ENCODE measurements at regions not wholly inside any gene's neighbourhood (a gene's known extent, or its start where the extent isn't known, plus 50 kb on each side); places are given as distances from the start of the nearest gene placed in this dataset.

DNA sequence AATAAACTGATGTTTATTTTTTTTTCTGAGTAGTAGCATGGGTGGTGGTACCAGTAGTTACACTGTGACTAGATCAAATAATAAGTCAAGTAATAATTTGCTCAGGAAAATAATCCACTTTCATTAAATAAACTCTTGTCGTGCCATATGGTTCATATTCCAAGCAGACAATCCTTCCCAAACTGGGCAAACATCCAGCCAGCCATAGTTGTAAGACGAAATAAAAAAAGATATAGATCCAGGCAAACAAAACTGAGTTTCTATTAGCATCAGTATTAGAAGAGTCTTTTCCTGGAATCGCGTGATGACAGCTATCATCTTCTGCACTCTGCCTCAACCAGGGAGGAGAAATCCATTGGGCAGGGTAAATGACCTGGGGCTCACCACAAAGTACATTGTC lies 508.4 kb upstream of the GOT2 start:
- no peaks in the 10 kb centered on the region for H3K9me3 ChIP-seq

GRCh38 chr16:59238246-59238645 lies 504.1 kb upstream of the GOT2 start:
- no peak for TF ChIP-seq Cebpa-rat (IDR thresholded peaks at IDR 0.05)
- Histone ChIP-seq H3K4me2 (no peak overlapping the region), H3K9me3 (no peaks in the 10 kb centered on the region), H3K4me3 (no peak overlapping the region), H3K4me1 (no peaks in the 10 kb centered on the region), H3K36me3 (no peaks in the 10 kb centered on the region), H3K27me3 (no peaks in the 10 kb centered on the region), H3K27ac (no peak overlapping the region), H4K20me1 (no peaks in the 10 kb centered on the region), H3K9ac (no peak overlapping the region)

More for the DNA sequence above, 508.4 kb upstream of the GOT2 start:
- H3K4me2 ChIP-seq = no peak overlapping the region
- H3K27ac ChIP-seq = no peak overlapping the region
- H4K20me1 ChIP-seq = no peaks in the 10 kb centered on the region
- H3K4me3 ChIP-seq = no peak overlapping the region
- TF ChIP-seq Cebpa-rat (IDR thresholded peaks at IDR 0.05) = no peak
- no peaks in the 10 kb centered on the region for H3K4me1 ChIP-seq
- no peaks in the 10 kb centered on the region for H3K27me3 ChIP-seq
- no peak overlapping the region for H3K9ac ChIP-seq
- H3K36me3 ChIP-seq = no peaks in the 10 kb centered on the region

- Histone ChIP-seq H3K4me2 (no peak overlapping the region), H3K4me3 (no peak overlapping the region)
- no peak for TF ChIP-seq Cebpa-rat (IDR thresholded peaks at IDR 0.05)
These were observed 502.8 kb upstream of the GOT2 start for GRCh38 chr16:59236804-59237458.

GRCh38 chr16:59224401-59224800 lies 490.3 kb upstream of the GOT2 start:
- no peak overlapping the region for H3K27ac ChIP-seq

More at GRCh38 chr16:59236804-59237458, 502.8 kb upstream of the GOT2 start:
- H3K4me1 ChIP-seq = no peaks in the 10 kb centered on the region
- H3K9ac ChIP-seq = no peak overlapping the region
- no peaks in the 10 kb centered on the region for H3K36me3 ChIP-seq
- no peaks in the 10 kb centered on the region for H3K27me3 ChIP-seq
- H4K20me1 ChIP-seq = no peaks in the 10 kb centered on the region
- no peaks in the 10 kb centered on the region for H3K9me3 ChIP-seq
- no peak overlapping the region for H3K27ac ChIP-seq

GRCh38 chr16:59220011-59220410 lies 485.9 kb upstream of the GOT2 start:
- H3K9me3 ChIP-seq = no peaks in the 10 kb centered on the region
- no peaks in the 10 kb centered on the region for H4K20me1 ChIP-seq
- no peak overlapping the region for H3K4me2 ChIP-seq
- H3K9ac ChIP-seq = no peak overlapping the region
- no peaks in the 10 kb centered on the region for H3K27me3 ChIP-seq
- H3K4me1 ChIP-seq = no peaks in the 10 kb centered on the region
- TF ChIP-seq Cebpa-rat (IDR thresholded peaks at IDR 0.05) = no peak
- no peaks in the 10 kb centered on the region for H3K36me3 ChIP-seq
- no peak overlapping the region for H3K4me3 ChIP-seq
- H3K27ac ChIP-seq = no peak overlapping the region

More at GRCh38 chr16:59224401-59224800, 490.3 kb upstream of the GOT2 start:
- Histone ChIP-seq H3K9me3 (no peaks in the 10 kb centered on the region), H3K9ac (no peak overlapping the region), H3K4me1 (no peaks in the 10 kb centered on the region), H4K20me1 (no peaks in the 10 kb centered on the region), H3K4me2 (no peak overlapping the region), H3K4me3 (no peak overlapping the region), H3K27me3 (no peaks in the 10 kb centered on the region), H3K36me3 (no peaks in the 10 kb centered on the region)
- no peak for TF ChIP-seq Cebpa-rat (IDR thresholded peaks at IDR 0.05)

- Histone ChIP-seq H3K4me1 (no peaks in the 10 kb centered on the region), H3K9ac (no peak overlapping the region), H3K4me3 (no peak overlapping the region), H3K27me3 (no peaks in the 10 kb centered on the region), H3K36me3 (no peaks in the 10 kb centered on the region), H3K4me2 (no peak overlapping the region), H4K20me1 (no peaks in the 10 kb centered on the region), H3K9me3 (no peaks in the 10 kb centered on the region), H3K27ac (no peak overlapping the region)
- no peak for TF ChIP-seq Cebpa-rat (IDR thresholded peaks at IDR 0.05)
These were observed 482.2 kb upstream of the GOT2 start for GRCh38 chr16:59216291-59216690.

DNA sequence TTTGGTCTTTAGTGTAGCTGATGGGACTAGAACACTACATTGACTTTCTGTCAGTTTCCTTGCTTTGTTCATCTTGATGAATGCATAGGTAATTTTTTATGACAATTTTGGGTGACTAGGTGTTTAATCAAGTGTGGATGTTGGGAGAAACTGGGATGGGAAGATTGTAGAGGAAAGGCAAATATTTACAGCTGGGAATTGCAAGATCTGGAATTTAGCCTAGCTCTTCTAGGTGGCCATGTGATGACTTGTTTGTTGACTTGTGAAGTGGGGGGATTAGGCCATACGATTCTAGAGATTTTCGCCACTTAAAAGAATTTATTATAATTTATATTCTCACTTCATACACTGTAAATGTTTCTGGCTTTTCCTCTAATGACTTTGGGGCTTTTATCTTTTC lies 480.3 kb upstream of the GOT2 start:
- Histone ChIP-seq H3K27ac (no peak overlapping the region), H3K27me3 (no peaks in the 10 kb centered on the region), H4K20me1 (no peaks in the 10 kb centered on the region), H3K4me1 (no peaks in the 10 kb centered on the region), H3K4me3 (no peak overlapping the region), H3K36me3 (no peaks in the 10 kb centered on the region), H3K4me2 (no peak overlapping the region), H3K9ac (no peak overlapping the region), H3K9me3 (no peaks in the 10 kb centered on the region)
- TF ChIP-seq Cebpa-rat (IDR thresholded peaks at IDR 0.05) = no peak

GRCh38 chr16:59213952-59214351 lies 479.8 kb upstream of the GOT2 start:
- Histone ChIP-seq H3K27ac (no peak overlapping the region), H3K4me3 (no peak overlapping the region), H3K9ac (no peak overlapping the region), H3K4me1 (no peaks in the 10 kb centered on the region), H3K27me3 (no peaks in the 10 kb centered on the region), H3K9me3 (no peaks in the 10 kb centered on the region), H4K20me1 (no peaks in the 10 kb centered on the region), H3K36me3 (no peaks in the 10 kb centered on the region), H3K4me2 (no peak overlapping the region)
- no peak for TF ChIP-seq Cebpa-rat (IDR thresholded peaks at IDR 0.05)

- no peaks in the 10 kb centered on the region for H3K4me1 ChIP-seq
- no peak overlapping the region for H3K4me3 ChIP-seq
- H3K36me3 ChIP-seq = no peaks in the 10 kb centered on the region
- no peak overlapping the region for H3K4me2 ChIP-seq
- no peak overlapping the region for H3K27ac ChIP-seq
- H3K9me3 ChIP-seq = no peaks in the 10 kb centered on the region
- no peaks in the 10 kb centered on the region for H3K27me3 ChIP-seq
- no peaks in the 10 kb centered on the region for H4K20me1 ChIP-seq
- TF ChIP-seq Cebpa-rat (IDR thresholded peaks at IDR 0.05) = no peak
- no peak overlapping the region for H3K9ac ChIP-seq
These were observed 478.4 kb upstream of the GOT2 start for GRCh38 chr16:59212492-59213024.

DNA sequence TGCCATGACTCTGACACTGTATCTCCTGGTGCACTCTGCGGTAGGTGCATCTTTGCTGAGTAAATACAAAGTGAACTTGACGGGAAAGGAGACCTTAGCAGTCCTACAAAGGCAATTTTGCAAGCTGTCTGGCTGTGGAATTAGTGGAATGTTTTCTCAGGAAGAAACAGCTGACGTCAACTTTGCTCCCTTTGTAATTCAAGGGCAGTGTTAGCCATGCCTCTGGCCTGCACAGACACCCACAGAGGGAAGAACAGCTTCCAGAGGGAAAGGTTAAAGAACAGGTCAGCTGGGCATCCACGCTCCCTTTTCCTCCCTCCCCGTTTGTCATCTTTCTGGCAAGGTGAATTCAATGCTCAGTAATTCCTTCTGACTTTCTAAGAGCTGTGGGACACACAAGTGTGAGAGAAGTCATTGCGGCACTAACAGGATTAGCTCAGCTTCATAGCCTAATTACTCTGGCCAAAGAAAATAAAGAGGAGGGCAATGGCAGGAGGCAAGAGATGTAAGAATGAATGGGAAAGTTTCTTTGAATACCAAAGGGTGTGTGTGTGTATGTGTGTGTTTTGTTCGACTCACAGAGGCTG lies 476.9 kb upstream of the GOT2 start:
- Histone ChIP-seq H4K20me1 (no peaks in the 10 kb centered on the region), H3K4me3 (no peak overlapping the region), H3K36me3 (no peaks in the 10 kb centered on the region), H3K4me1 (no peaks in the 10 kb centered on the region), H3K27ac (no peak overlapping the region), H3K4me2 (no peak overlapping the region), H3K9ac (no peak overlapping the region), H3K9me3 (no peaks in the 10 kb centered on the region), H3K27me3 (no peaks in the 10 kb centered on the region)
- TF ChIP-seq Cebpa-rat (IDR thresholded peaks at IDR 0.05) = no peak
